HG02588 (cell line): ENCODE measurements at regions not wholly inside any gene's neighbourhood (a gene's known extent, or its start where the extent isn't known, plus 50 kb on each side); places are given as distances from the start of the nearest gene placed in this dataset.
"Not testable (repeated sequence)": the region's sequence is repeated elsewhere in the genome, so short reads cannot be mapped to it uniquely, and the experiment has no call there.

Experiments
- ATAC-seq: cut with Tn5 transposase; IDR thresholded peaks from one replicate; pipeline ENCODE4 v1.9.1; 2021; ENCODE audit warnings: mild to moderate bottlenecking, moderate library complexity; ENCODE audit not compliant: unreplicated experiment

GRCh38 chr1:194503209-194503608 lies 1316.8 kb upstream of the B3GALT2 start:
- peak; percentile 49 for ATAC-seq

GRCh38 chr1:194495434-194495833 lies 1309.0 kb upstream of the B3GALT2 start:
- ATAC-seq: no peak

GRCh38 chr1:194487172-194487571 lies 1300.8 kb upstream of the B3GALT2 start:
- ATAC-seq: no peak

GRCh38 chr1:194485432-194485831 lies 1299.0 kb upstream of the B3GALT2 start:
- no peak for ATAC-seq

GRCh38 chr1:194478731-194479130 lies 1292.3 kb upstream of the B3GALT2 start:
- no peak for ATAC-seq

- peak; percentile 89 for ATAC-seq
Measured at GRCh38 chr1:194477908-194478307, 1291.5 kb upstream of the B3GALT2 start.

GRCh38 chr1:194476872-194477271 lies 1290.5 kb upstream of the B3GALT2 start:
- ATAC-seq: no peak

GRCh38 chr1:194476351-194476750 lies 1289.9 kb upstream of the B3GALT2 start:
- ATAC-seq: no peak

- no peak for ATAC-seq
Measured at GRCh38 chr1:194474701-194475100, 1288.3 kb upstream of the B3GALT2 start.

- ATAC-seq: no peak
Measured at GRCh38 chr1:194473766-194474165, 1287.4 kb upstream of the B3GALT2 start.

- no peak for ATAC-seq
Measured at GRCh38 chr1:194469282-194469681, 1282.9 kb upstream of the B3GALT2 start.

GRCh38 chr1:194466706-194467105 lies 1280.3 kb upstream of the B3GALT2 start:
- no peak for ATAC-seq

GRCh38 chr1:194447636-194448035 lies 1261.2 kb upstream of the B3GALT2 start:
- no peak for ATAC-seq

- ATAC-seq: no peak
Measured at GRCh38 chr1:194445244-194445643, 1258.8 kb upstream of the B3GALT2 start.

GRCh38 chr1:194442901-194443575 lies 1256.6 kb upstream of the B3GALT2 start:
- no peak for ATAC-seq

GRCh38 chr1:194437135-194437534 lies 1250.7 kb upstream of the B3GALT2 start:
- no peak for ATAC-seq

GRCh38 chr1:194431121-194431520 lies 1244.7 kb upstream of the B3GALT2 start:
- ATAC-seq: no peak

- ATAC-seq: no peak
Measured at GRCh38 chr1:194420706-194421105, 1234.3 kb upstream of the B3GALT2 start.

- ATAC-seq: no peak
Measured at GRCh38 chr1:194419721-194420120, 1233.3 kb upstream of the B3GALT2 start.

GRCh38 chr1:194410756-194411155 lies 1224.3 kb upstream of the B3GALT2 start:
- ATAC-seq: no peak

- not testable (repeated sequence) for ATAC-seq
Measured at GRCh38 chr1:194407238-194407637, 1220.8 kb upstream of the B3GALT2 start.

- no peak for ATAC-seq
Measured at GRCh38 chr1:194394676-194395075, 1208.3 kb upstream of the B3GALT2 start.

GRCh38 chr1:194387531-194387930 lies 1201.1 kb upstream of the B3GALT2 start:
- no peak for ATAC-seq
